GM11168 (cell line): ENCODE measurements at regions not wholly inside any gene's neighbourhood (a gene's known extent, or its start where the extent isn't known, plus 50 kb on each side); places are given as distances from the start of the nearest gene placed in this dataset.

ENCODE experiments used
- in situ Hi-C: fragments of 300-500 bp; cut with MboI; formaldehyde crosslinking; loops from one replicate; pipeline ENCODE4 v1.12.0; 2022; ENCODE audit warnings: low sequenced_read_pairs; ENCODE audit not compliant: unreplicated experiment

GRCh38 chr14:54170301-54170700 is 213.7 kb upstream of the BMP4 start:
- in situ Hi-C loops, result no loop called here

GRCh38 chr14:54172114-54172513 is 215.5 kb upstream of the BMP4 start:
- in situ Hi-C loops, result no loop called here

- in situ Hi-C loops, result no loop called here
Measured at GRCh38 chr14:54172562-54172961, 215.9 kb upstream of the BMP4 start.

GRCh38 chr14:54173802-54174201 is 217.2 kb upstream of the BMP4 start:
- in situ Hi-C loops, result no loop called here

GRCh38 chr14:54174457-54174856 is 217.8 kb upstream of the BMP4 start:
- in situ Hi-C loops, result no loop called here

GRCh38 chr14:54175298-54175942 is 218.8 kb upstream of the BMP4 start:
- in situ Hi-C loops, result loop anchor here (25.0 kb wide), 1 partner anchor 638 kb away; no protein-coding TSS in a partner anchor

GRCh38 chr14:54177019-54177418 is 219.8 kb upstream of the CDKN3 start:
- in situ Hi-C loops, result loop anchor here (25.0 kb wide), 1 partner anchor 640 kb away; no protein-coding TSS in a partner anchor

- in situ Hi-C loops, result loop anchor here (25.0 kb wide), 1 partner anchor 641 kb away; no protein-coding TSS in a partner anchor
Measured at GRCh38 chr14:54177641-54178621, 218.9 kb upstream of the CDKN3 start.

- in situ Hi-C loops, result loop anchor here (25.0 kb wide), 1 partner anchor 645 kb away; no protein-coding TSS in a partner anchor
Measured at GRCh38 chr14:54182419-54183045, 214.3 kb upstream of the CDKN3 start.

- in situ Hi-C loops, result loop anchor here (25.0 kb wide), 1 partner anchor 650 kb away; no protein-coding TSS in a partner anchor
Measured at GRCh38 chr14:54186821-54187763, 209.7 kb upstream of the CDKN3 start.

- in situ Hi-C loops, result loop anchor here (25.0 kb wide), 1 partner anchor 651 kb away; no protein-coding TSS in a partner anchor
Measured at GRCh38 chr14:54188064-54188666, 208.6 kb upstream of the CDKN3 start.

GRCh38 chr14:54189333-54189732 is 207.5 kb upstream of the CDKN3 start:
- in situ Hi-C loops, result loop anchor here (25.0 kb wide), 1 partner anchor 652 kb away; no protein-coding TSS in a partner anchor

GRCh38 chr14:54189748-54190354 is 207.0 kb upstream of the CDKN3 start:
- in situ Hi-C loops, result loop anchor here (25.0 kb wide), 1 partner anchor 653 kb away; no protein-coding TSS in a partner anchor

- in situ Hi-C loops, result loop anchor here (25.0 kb wide), 1 partner anchor 655 kb away; no protein-coding TSS in a partner anchor
Measured at GRCh38 chr14:54191846-54192245, 205.0 kb upstream of the CDKN3 start.

GRCh38 chr14:54192610-54193009 is 204.2 kb upstream of the CDKN3 start:
- in situ Hi-C loops, result loop anchor here (25.0 kb wide), 1 partner anchor 655 kb away; no protein-coding TSS in a partner anchor

- in situ Hi-C loops, result loop anchor here (25.0 kb wide), 1 partner anchor 657 kb away; no protein-coding TSS in a partner anchor
Measured at GRCh38 chr14:54193871-54194270, 202.9 kb upstream of the CDKN3 start.

- in situ Hi-C loops, result loop anchor here (25.0 kb wide), 1 partner anchor 657 kb away; no protein-coding TSS in a partner anchor
Measured at GRCh38 chr14:54194501-54194900, 202.3 kb upstream of the CDKN3 start.

- in situ Hi-C loops, result loop anchor here (25.0 kb wide), 1 partner anchor 660 kb away; no protein-coding TSS in a partner anchor
Measured at GRCh38 chr14:54197369-54197768, 199.4 kb upstream of the CDKN3 start.
